Endothelial cell of umbilical vein (primary cell): ENCODE measurements at regions not wholly inside any gene's neighbourhood (a gene's known extent, or its start where the extent isn't known, plus 50 kb on each side); places are given as distances from the start of the nearest gene placed in this dataset.

Experiments used
- BruUV-seq: library from RNA; stranded (reverse); fragments of 400-500 nt; replicated peaks from 2 replicates; lab custom pipeline; 2021; lab: Mats Ljungman, UMichigan
- CTCF ChIA-PET: fragments of 300-600, 350-600 bp; sonication (Branson Sonifier 250); formaldehyde crosslinking; loops from one replicate; lab custom pipeline; 2021; ENCODE audit warnings: antibody characterized with exemption, inconsistent platforms; lab: Charles Lee
- POLR2A ChIA-PET: fragments of 300-600, 350-600 bp; sonication (Branson Sonifier 250); formaldehyde crosslinking; loops from one replicate; lab custom pipeline; 2021; ENCODE audit warnings: antibody characterized with exemption, inconsistent platforms; lab: Charles Lee
- DNase-seq: peaks from one replicate; pipeline ENCODE4 v3.0.0-alpha.2; 2011; ENCODE audit warnings: low read depth, low spot score
- FAIRE-seq: peaks from 2 replicates; lab custom pipeline; 2011; peaks lifted over from hg19 to GRCh38; lab: Jason Lieb, UNC
- H2AFZ ChIP-seq: 2 replicates; pipeline ENCODE4 v1.6.0; 2012; ENCODE audit warnings: low read depth, low read length, control low read depth, inconsistent platforms
- H3K27ac ChIP-seq: 2 replicates; pipeline ENCODE4 v1.5.1; 2011; ENCODE audit warnings: low read depth, mild to moderate bottlenecking, control low read depth, low read length, moderate library complexity; ENCODE audit not compliant: insufficient read depth
- H3K27me3 ChIP-seq, 2 experiments: 2 replicates each; pipeline versions ENCODE4 v1.6.0 to v1.6.1; 2011; ENCODE audit warnings: low read length in 2 of 2, mixed read lengths in 1 of 2; ENCODE audit not compliant: control insufficient read depth in 2 of 2, insufficient read depth in 2 of 2
- H3K36me3 ChIP-seq, 2 experiments: 2 replicates in 1 of 2; 3 replicates in 1 of 2; pipeline ENCODE4 v1.5.1; 2011; ENCODE audit warnings: low read length in 2 of 2, mild to moderate bottlenecking in 1 of 2, moderate library complexity in 1 of 2; ENCODE audit not compliant: control insufficient read depth in 2 of 2, insufficient read depth in 2 of 2; ENCODE audit errors: extremely low read depth in 1 of 2
- H3K4me1 ChIP-seq: 3 replicates; pipeline ENCODE4 v1.5.1; 2011; ENCODE audit warnings: mild to moderate bottlenecking, low read length; ENCODE audit not compliant: control insufficient read depth, insufficient read depth; ENCODE audit errors: extremely low read depth
- H3K4me2 ChIP-seq: 2 replicates; pipeline ENCODE4 v1.6.1; 2011; ENCODE audit warnings: low read length, control low read depth, mixed read lengths; ENCODE audit not compliant: insufficient read depth
- H3K4me3 ChIP-seq, 3 experiments: fragments of 200-600 bp in 1 of 3; sonication (generic), shearing (Covaris generic) in 1 of 3; replicated peaks in 1 of 3; 2 replicates each; pipeline ENCODE4 v1.5.1; 2011 to 2016; ENCODE audit warnings: control low read depth in 3 of 3, low read length in 3 of 3, mild to moderate bottlenecking in 2 of 3, inconsistent platforms in 1 of 3, low read depth in 1 of 3, moderate library complexity in 1 of 3; ENCODE audit not compliant: insufficient read depth in 1 of 3
- H3K79me2 ChIP-seq: 2 replicates; pipeline ENCODE4 v1.6.0; 2012; ENCODE audit warnings: low read length, inconsistent platforms; ENCODE audit not compliant: control insufficient read depth, insufficient read depth
- H3K9ac ChIP-seq: replicated peaks from 2 replicates; pipeline ENCODE3; 2011; ENCODE audit warnings: low read length, control low read depth; ENCODE audit not compliant: insufficient read depth; ENCODE audit errors: extremely low read depth
- H3K9me1 ChIP-seq: replicated peaks from 3 replicates; pipeline ENCODE4 v1.6.0; 2011; ENCODE audit warnings: mild to moderate bottlenecking, low read length; ENCODE audit not compliant: control insufficient read depth, insufficient read depth; ENCODE audit errors: extremely low read depth
- H3K9me3 ChIP-seq: replicated peaks from 2 replicates; pipeline ENCODE4 v1.5.1; 2012; ENCODE audit warnings: low read length, inconsistent platforms; ENCODE audit not compliant: control insufficient read depth, insufficient read depth
- H4K20me1 ChIP-seq: replicated peaks from 2 replicates; pipeline ENCODE3; 2011; ENCODE audit warnings: mild to moderate bottlenecking, low read length; ENCODE audit not compliant: control insufficient read depth, insufficient read depth; ENCODE audit errors: extremely low read depth
- EZH2 ChIP-seq: IDR thresholded peaks from 2 replicates; pipeline ENCODE4 v1.6.1; 2012; ENCODE audit warnings: borderline replicate concordance, low read depth, mild to moderate bottlenecking, moderate library complexity, low read length, inconsistent platforms; ENCODE audit not compliant: severe bottlenecking
- FOS ChIP-seq: IDR thresholded peaks from 2 replicates; pipeline ENCODE4 v1.6.1; 2011; ENCODE audit warnings: mild to moderate bottlenecking, low read length, moderate library complexity, borderline replicate concordance; ENCODE audit not compliant: insufficient read depth
- GATA2 ChIP-seq: IDR thresholded peaks from 2 replicates; pipeline ENCODE4 v1.7.0; 2011; ENCODE audit warnings: low read depth, mild to moderate bottlenecking, moderate library complexity, mixed read lengths, low read length; ENCODE audit not compliant: insufficient read length, insufficient read depth
- JUN ChIP-seq: IDR thresholded peaks from 2 replicates; pipeline ENCODE4 v1.6.1; 2011; ENCODE audit warnings: borderline replicate concordance, low read depth; ENCODE audit not compliant: insufficient read length, insufficient read depth
- MAX ChIP-seq: IDR thresholded peaks from 2 replicates; pipeline ENCODE4 v1.6.1; 2011; ENCODE audit not compliant: insufficient read depth, insufficient read length
- MYC ChIP-seq: IDR thresholded peaks from one replicate; pipeline ENCODE4 v1.6.1; 2011; ENCODE audit warnings: mild to moderate bottlenecking, low read depth, low read length
- POLR2A ChIP-seq: IDR thresholded peaks from 2 replicates; pipeline ENCODE4 v1.6.1; 2012; ENCODE audit warnings: low read depth, mild to moderate bottlenecking, control low read depth, low read length
- POLR2AphosphoS5 ChIP-seq: IDR thresholded peaks from 2 replicates; pipeline ENCODE4 v1.6.1; 2012; ENCODE audit warnings: low read depth, mild to moderate bottlenecking, control low read depth, low read length, moderate library complexity; ENCODE audit not compliant: insufficient read depth
- dilution Hi-C: fragments of 300-500 bp; cut with MboI; formaldehyde crosslinking; loops from one replicate; pipeline ENCODE4 v1.15.0; 2019; ENCODE audit warnings: low sequenced_read_pairs; ENCODE audit not compliant: extremely low pct_ligation_motif_present
- intact Hi-C: fragments of 100-400 bp; cut with micrococcal nuclease; formaldehyde crosslinking; loops from one replicate; pipeline ENCODE4 v1.10.0; 2022
- TF ChIP-seq, protein P1 (sequence below), 2 donors: IDR thresholded peaks; 1 replicate in 1 of 2; 2 replicates in 1 of 2; pipeline ENCODE4 v1.5.1; 2011; ENCODE audit warnings: low read length in 2 of 2, mild to moderate bottlenecking in 2 of 2, moderate library complexity in 2 of 2, control low read depth in 1 of 2, inconsistent platforms in 1 of 2, low read depth in 1 of 2; ENCODE audit not compliant: insufficient read depth in 1 of 2; ENCODE audit errors: extremely low read depth in 1 of 2

DNA sequence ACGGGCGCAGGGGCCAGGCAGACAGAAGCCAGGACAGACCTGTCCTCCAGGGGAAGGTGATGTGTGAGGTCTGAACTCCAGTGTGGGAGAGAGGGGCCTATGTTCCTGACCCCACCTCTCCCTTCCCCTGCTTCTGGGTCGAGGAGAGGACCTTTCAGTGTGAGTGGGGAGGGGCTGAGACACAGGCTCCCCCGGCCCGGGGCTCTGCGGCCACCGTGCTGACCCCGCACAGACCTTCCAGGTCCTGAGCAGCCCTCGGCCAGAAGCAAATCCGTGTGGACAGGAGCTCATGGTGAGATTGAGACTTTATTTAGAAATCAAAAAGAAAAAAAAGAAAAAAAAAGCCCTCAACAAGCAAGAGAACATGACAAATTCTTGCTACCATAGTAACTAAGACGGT is 680.5 kb downstream of the BRD1 start:
- Histone ChIP-seq H3K79me2 (no peaks in the 10 kb centered on the region), H3K36me3 (no peaks in the 10 kb centered on the region), H3K9me3 (peaks cover 4% of the 10 kb centered on the region), H3K4me3 (no peak overlapping the region), H3K27ac (no peak overlapping the region), H3K9ac (no peak overlapping the region), H4K20me1 (no peaks in the 10 kb centered on the region), H3K27me3 (no peaks in the 10 kb centered on the region), H3K4me2 (no peak overlapping the region), H3K9me1 (no peaks in the 10 kb centered on the region), H3K4me1 (no peaks in the 10 kb centered on the region), H2AFZ (no peak overlapping the region)
- no peak for DNase-seq
- intact Hi-C loops (no loop called here), dilution Hi-C loops (no loop called here)
- CTCF ChIA-PET: no interaction called here
- FAIRE-seq: no peak
- TF ChIP-seq POLR2AphosphoS5: no peak
- TF ChIP-seq MYC: no peak
- no peak for TF ChIP-seq POLR2A
- TF ChIP-seq JUN: no peak
- TF ChIP-seq, protein P1, sequence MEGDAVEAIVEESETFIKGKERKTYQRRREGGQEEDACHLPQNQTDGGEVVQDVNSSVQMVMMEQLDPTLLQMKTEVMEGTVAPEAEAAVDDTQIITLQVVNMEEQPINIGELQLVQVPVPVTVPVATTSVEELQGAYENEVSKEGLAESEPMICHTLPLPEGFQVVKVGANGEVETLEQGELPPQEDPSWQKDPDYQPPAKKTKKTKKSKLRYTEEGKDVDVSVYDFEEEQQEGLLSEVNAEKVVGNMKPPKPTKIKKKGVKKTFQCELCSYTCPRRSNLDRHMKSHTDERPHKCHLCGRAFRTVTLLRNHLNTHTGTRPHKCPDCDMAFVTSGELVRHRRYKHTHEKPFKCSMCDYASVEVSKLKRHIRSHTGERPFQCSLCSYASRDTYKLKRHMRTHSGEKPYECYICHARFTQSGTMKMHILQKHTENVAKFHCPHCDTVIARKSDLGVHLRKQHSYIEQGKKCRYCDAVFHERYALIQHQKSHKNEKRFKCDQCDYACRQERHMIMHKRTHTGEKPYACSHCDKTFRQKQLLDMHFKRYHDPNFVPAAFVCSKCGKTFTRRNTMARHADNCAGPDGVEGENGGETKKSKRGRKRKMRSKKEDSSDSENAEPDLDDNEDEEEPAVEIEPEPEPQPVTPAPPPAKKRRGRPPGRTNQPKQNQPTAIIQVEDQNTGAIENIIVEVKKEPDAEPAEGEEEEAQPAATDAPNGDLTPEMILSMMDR (IDR thresholded peaks at IDR 0.05; ENCODE audit: extremely low read depth in 1 of 2, insufficient read depth in 1 of 2, low read depth in 1 of 2, low read length in 2 of 2): no peak
- no peak for TF ChIP-seq GATA2
- TF ChIP-seq EZH2: no peak
- no peak for TF ChIP-seq MAX
- TF ChIP-seq FOS: no peak
- BruUV-seq: no TSS peak
- POLR2A ChIA-PET: no interaction called here
